Natural killer cell (primary cell): ENCODE measurements at regions not wholly inside any gene's neighbourhood (a gene's known extent, or its start where the extent isn't known, plus 50 kb on each side); places are given as distances from the start of the nearest gene placed in this dataset.

Experiments used
- ATAC-seq, 3 donors: fragments of 150-1000 bp in 2 of 3; fragments of 200-7000 bp in 1 of 3; cut with Tn5 transposase; 1 replicate in 1 of 3; 2 replicates in 2 of 3; pipeline ENCODE4 v1.10.0; 2021; ENCODE audit warnings: mild to moderate bottlenecking in 2 of 3, moderate library complexity in 2 of 3
- DNase-seq, 2 donors: peaks; one replicate each; pipeline versions ENCODE4 v3.0.0 to v3.0.0-alpha.2; 2013 to 2021; ENCODE audit warnings: mixed read lengths in 1 of 2
- H3K27ac ChIP-seq: one replicate; pipeline ENCODE4 v1.5.1; 2013; ENCODE audit warnings: mild to moderate bottlenecking, low read length
- H3K27me3 ChIP-seq: one replicate; pipeline ENCODE4 v1.6.1; 2013; ENCODE audit warnings: low read length; ENCODE audit not compliant: control insufficient read depth, insufficient read depth
- H3K36me3 ChIP-seq: one replicate; pipeline ENCODE4 v1.6.1; 2013; ENCODE audit warnings: low read length; ENCODE audit not compliant: control insufficient read depth, insufficient read depth
- H3K4me1 ChIP-seq: one replicate; pipeline ENCODE4 v1.6.1; 2013; ENCODE audit warnings: low read length; ENCODE audit not compliant: control insufficient read depth, insufficient read depth
- H3K4me3 ChIP-seq: one replicate; pipeline ENCODE4 v1.5.1; 2013; ENCODE audit warnings: low read length
- H3K9me3 ChIP-seq: one replicate; pipeline ENCODE4 v1.6.1; 2013; ENCODE audit warnings: low read length; ENCODE audit not compliant: control insufficient read depth, insufficient read depth
- H3K27ac Mint-ChIP-seq, 2 donors: one replicate each; pipeline ENCODE4 v1.8.0; 2022; ENCODE audit warnings: mild to moderate bottlenecking in 2 of 2, mixed read lengths in 2 of 2, moderate library complexity in 1 of 2
- H3K27me3 Mint-ChIP-seq, 2 donors: one replicate each; pipeline ENCODE4 v1.8.0; 2022; ENCODE audit warnings: low read depth in 2 of 2, mixed read lengths in 2 of 2
- H3K36me3 Mint-ChIP-seq: one replicate; pipeline ENCODE4 v1.8.0; 2022; ENCODE audit warnings: mixed read lengths
- H3K4me1 Mint-ChIP-seq, 2 donors: one replicate each; pipeline ENCODE4 v1.8.0; 2022; ENCODE audit warnings: mixed read lengths in 2 of 2
- H3K4me3 Mint-ChIP-seq: one replicate; pipeline ENCODE4 v1.8.0; 2022; ENCODE audit warnings: mild to moderate bottlenecking, moderate library complexity, mixed read lengths
- H3K9me3 Mint-ChIP-seq, 2 donors: one replicate each; pipeline ENCODE4 v1.8.0; 2022; ENCODE audit warnings: mixed read lengths in 2 of 2
- WGBS: methylation state at CpG from one replicate; pipeline ENCODE4 v1.1.7; 2013; ENCODE audit warnings: missing lambda C conversion rate; ENCODE audit not compliant: insufficient coverage; 5-methylcytosine and 5-hydroxymethylcytosine counted together
- intact Hi-C: fragments of 100-400 bp; cut with micrococcal nuclease; formaldehyde crosslinking; loops from one replicate; pipeline ENCODE4 v1.14.2; 2022
- TF ChIP-seq, protein P1 (sequence below): fragments of 200-600 bp; IDR thresholded peaks from one replicate; pipeline ENCODE4 v1.8.0; 2022; ENCODE audit warnings: antibody characterized with exemption

DNA sequence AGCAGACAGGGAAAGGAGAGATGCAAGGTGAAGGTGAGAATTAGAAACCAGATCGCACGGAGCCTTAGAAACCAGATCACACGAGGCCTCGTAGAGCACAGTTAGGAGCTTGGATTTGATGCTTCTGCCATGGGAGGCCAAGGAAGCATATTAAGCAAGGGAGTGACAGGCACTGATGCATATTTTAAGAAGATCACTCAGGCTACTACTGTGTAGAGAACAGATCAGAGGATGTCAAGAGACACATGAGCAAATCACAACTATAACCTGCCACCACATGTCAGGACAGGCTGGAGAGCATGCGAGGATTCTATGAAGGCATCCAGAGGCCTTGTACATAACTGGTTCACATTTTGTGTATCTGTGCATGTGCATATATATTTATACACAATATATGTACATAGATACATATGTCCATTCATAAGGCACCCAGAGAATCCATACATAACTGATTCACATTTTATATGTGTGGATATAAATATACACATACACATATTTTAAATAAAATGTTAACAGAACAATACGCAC is 99.6 kb upstream of the FHIT start:
- no peak overlapping the region for H3K27ac ChIP-seq
- intact Hi-C loops, result no loop called here
- no peaks in the 10 kb centered on the region for H3K36me3 ChIP-seq
- no peak overlapping the region for H3K4me3 ChIP-seq
- ATAC-seq, result no peak
- no peaks in the 10 kb centered on the region for H3K4me1 ChIP-seq
- no peak for DNase-seq
- peaks cover 0 to 2% of the 10 kb centered on the region in 2 donors for H3K9me3 Mint-ChIP-seq
- TF ChIP-seq, protein P1, sequence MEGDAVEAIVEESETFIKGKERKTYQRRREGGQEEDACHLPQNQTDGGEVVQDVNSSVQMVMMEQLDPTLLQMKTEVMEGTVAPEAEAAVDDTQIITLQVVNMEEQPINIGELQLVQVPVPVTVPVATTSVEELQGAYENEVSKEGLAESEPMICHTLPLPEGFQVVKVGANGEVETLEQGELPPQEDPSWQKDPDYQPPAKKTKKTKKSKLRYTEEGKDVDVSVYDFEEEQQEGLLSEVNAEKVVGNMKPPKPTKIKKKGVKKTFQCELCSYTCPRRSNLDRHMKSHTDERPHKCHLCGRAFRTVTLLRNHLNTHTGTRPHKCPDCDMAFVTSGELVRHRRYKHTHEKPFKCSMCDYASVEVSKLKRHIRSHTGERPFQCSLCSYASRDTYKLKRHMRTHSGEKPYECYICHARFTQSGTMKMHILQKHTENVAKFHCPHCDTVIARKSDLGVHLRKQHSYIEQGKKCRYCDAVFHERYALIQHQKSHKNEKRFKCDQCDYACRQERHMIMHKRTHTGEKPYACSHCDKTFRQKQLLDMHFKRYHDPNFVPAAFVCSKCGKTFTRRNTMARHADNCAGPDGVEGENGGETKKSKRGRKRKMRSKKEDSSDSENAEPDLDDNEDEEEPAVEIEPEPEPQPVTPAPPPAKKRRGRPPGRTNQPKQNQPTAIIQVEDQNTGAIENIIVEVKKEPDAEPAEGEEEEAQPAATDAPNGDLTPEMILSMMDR, result no peak
- H3K27me3 Mint-ChIP-seq, result peaks cover 4 to 13% of the 10 kb centered on the region in 2 donors
- H3K36me3 Mint-ChIP-seq, result no peaks in the 10 kb centered on the region
- no peak overlapping the region for H3K27ac Mint-ChIP-seq
- H3K27me3 ChIP-seq, result no peaks in the 10 kb centered on the region
- 96% methylated on average over 5 of the region's 6 CpGs for WGBS
- peaks cover 0 to 6% of the 10 kb centered on the region in 2 donors for H3K4me1 Mint-ChIP-seq
- H3K9me3 ChIP-seq, result no peaks in the 10 kb centered on the region
- no peak overlapping the region for H3K4me3 Mint-ChIP-seq

DNA sequence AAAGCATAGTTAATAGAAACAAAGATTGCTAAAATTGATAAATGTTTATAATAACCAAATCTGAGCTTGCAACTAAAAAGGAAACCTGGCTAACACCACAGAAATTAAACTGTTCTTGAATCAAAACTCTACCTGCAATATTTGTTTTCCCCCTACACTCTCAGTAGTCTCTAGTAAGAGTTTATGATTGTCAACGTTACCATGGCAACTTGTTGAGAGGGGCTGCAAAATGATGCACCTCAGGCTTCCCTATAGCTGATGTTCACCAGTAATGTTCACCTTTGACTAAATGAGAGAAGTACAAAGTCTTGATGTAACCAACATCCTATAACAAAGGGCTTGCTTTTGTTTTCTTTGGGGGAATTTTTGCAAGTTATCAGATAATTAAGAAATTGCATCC is 101.1 kb upstream of the FHIT start:
- Mint-ChIP-seq H3K4me1 (peaks cover 0 to 6% of the 10 kb centered on the region in 2 donors), H3K9me3 (peaks cover 0 to 2% of the 10 kb centered on the region in 2 donors), H3K27ac (no peak overlapping the region), H3K27me3 (peaks cover 4 to 9% of the 10 kb centered on the region in 2 donors), H3K36me3 (no peaks in the 10 kb centered on the region), H3K4me3 (no peak overlapping the region)
- DNase-seq, result no peak
- Histone ChIP-seq H3K27me3 (no peaks in the 10 kb centered on the region), H3K4me1 (no peaks in the 10 kb centered on the region), H3K36me3 (no peaks in the 10 kb centered on the region), H3K9me3 (no peaks in the 10 kb centered on the region), H3K27ac (no peak overlapping the region), H3K4me3 (no peak overlapping the region)
- TF ChIP-seq, protein P1, result no peak
- WGBS, result no CpG with 5 or more reads among the region's 1 CpG
- no peak for ATAC-seq
- intact Hi-C loops, result no loop called here

DNA sequence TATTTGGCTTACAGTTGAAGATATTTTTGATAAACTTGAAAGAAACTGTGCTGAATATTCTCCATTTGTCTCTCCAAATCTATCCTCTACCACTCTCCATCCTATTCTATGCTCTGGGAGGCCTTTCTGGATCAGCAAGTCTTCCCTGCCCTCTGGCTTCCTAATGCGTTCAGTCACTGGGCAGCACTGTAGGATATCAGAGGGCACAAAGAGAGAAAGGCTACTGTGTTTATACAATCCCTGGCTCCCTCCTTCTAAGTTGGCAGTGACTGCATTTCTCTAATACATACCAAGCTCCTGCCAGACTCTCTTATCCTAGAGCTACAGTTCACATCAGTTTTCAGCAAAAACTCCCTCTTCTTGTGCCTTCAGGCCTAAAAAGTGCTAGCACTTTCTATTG is 102.1 kb upstream of the FHIT start:
- H3K9me3 ChIP-seq, result no peaks in the 10 kb centered on the region
- Mint-ChIP-seq H3K9me3 (peaks cover 0 to 2% of the 10 kb centered on the region in 2 donors), H3K4me3 (no peak overlapping the region), H3K36me3 (no peaks in the 10 kb centered on the region), H3K4me1 (peaks cover 0 to 6% of the 10 kb centered on the region in 2 donors), H3K27ac (no peak overlapping the region), H3K27me3 (peaks cover 4 to 9% of the 10 kb centered on the region in 2 donors)
- WGBS, result 83% methylated on average over 1 of the region's 1 CpG
- H3K4me1 ChIP-seq, result no peaks in the 10 kb centered on the region
- ATAC-seq (no peak), DNase-seq (no peak)
- intact Hi-C loops, result no loop called here
- TF ChIP-seq, protein P1, result no peak
- H3K27ac ChIP-seq, result no peak overlapping the region
- no peaks in the 10 kb centered on the region for H3K27me3 ChIP-seq
- H3K36me3 ChIP-seq, result no peaks in the 10 kb centered on the region
- no peak overlapping the region for H3K4me3 ChIP-seq

GRCh38 chr3:61354604-61355003 is 103.4 kb upstream of the FHIT start:
- intact Hi-C loops, result no loop called here
- Mint-ChIP-seq H3K27me3 (peaks cover 4 to 9% of the 10 kb centered on the region in 2 donors), H3K36me3 (no peaks in the 10 kb centered on the region), H3K4me1 (peaks cover 0 to 6% of the 10 kb centered on the region in 2 donors), H3K27ac (no peak overlapping the region), H3K4me3 (no peak overlapping the region), H3K9me3 (peaks cover 0 to 2% of the 10 kb centered on the region in 2 donors)
- Histone ChIP-seq H3K4me3 (no peak overlapping the region), H3K9me3 (no peaks in the 10 kb centered on the region), H3K36me3 (no peaks in the 10 kb centered on the region), H3K27me3 (no peaks in the 10 kb centered on the region), H3K27ac (no peak overlapping the region), H3K4me1 (no peaks in the 10 kb centered on the region)
- WGBS, result 32% methylated on average over 4 of the region's 5 CpGs
- ATAC-seq (no peak), DNase-seq (no peak)
- TF ChIP-seq, protein P1, result no peak
